Vagina (tissue), 2 donors: ENCODE measurements at regions not wholly inside any gene's neighbourhood (a gene's known extent, or its start where the extent isn't known, plus 50 kb on each side); places are given as distances from the start of the nearest gene placed in this dataset.

ENCODE experiments used
- POLR2A ChIP-seq, 2 donors: fragments of 450-650 bp; IDR thresholded peaks; one replicate each; pipeline ENCODE4 v1.6.1; 2017; ENCODE audit warnings: antibody characterized with exemption in 2 of 2, mild to moderate bottlenecking in 2 of 2, moderate library complexity in 2 of 2
- TF ChIP-seq, protein P1 (sequence below), 3 experiments: fragments of 450-650 bp in 2 of 3; fragments of 200-600 bp in 1 of 3; sonication (generic) in 1 of 3; IDR thresholded peaks; one replicate each; pipeline ENCODE4 v1.5.1; 2017 to 2019; ENCODE audit warnings: antibody characterized with exemption in 3 of 3, mild to moderate bottlenecking in 2 of 3, moderate library complexity in 2 of 3

DNA sequence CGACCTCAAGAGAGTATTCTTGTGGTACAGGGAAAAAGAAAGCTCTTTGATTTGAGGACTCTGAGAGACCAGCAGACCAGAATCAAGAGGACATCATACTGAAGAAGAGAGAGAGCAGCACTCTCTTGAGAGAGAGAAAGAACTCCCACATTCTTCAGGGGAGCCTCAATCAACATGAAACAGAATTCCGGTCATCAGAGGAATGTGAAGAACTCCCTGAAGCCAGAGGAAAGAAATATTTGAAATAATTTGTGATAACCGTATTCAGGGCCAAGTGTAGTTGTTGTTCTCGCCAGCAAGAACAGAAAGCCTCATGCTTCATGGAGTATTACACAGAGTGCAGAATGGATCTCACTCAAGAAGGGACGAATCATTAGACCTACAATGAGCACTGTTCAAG is 363.8 kb upstream of the TMEM132C start:
- no peak for TF ChIP-seq POLR2A (IDR thresholded peaks at IDR 0.05)
- TF ChIP-seq, protein P1, sequence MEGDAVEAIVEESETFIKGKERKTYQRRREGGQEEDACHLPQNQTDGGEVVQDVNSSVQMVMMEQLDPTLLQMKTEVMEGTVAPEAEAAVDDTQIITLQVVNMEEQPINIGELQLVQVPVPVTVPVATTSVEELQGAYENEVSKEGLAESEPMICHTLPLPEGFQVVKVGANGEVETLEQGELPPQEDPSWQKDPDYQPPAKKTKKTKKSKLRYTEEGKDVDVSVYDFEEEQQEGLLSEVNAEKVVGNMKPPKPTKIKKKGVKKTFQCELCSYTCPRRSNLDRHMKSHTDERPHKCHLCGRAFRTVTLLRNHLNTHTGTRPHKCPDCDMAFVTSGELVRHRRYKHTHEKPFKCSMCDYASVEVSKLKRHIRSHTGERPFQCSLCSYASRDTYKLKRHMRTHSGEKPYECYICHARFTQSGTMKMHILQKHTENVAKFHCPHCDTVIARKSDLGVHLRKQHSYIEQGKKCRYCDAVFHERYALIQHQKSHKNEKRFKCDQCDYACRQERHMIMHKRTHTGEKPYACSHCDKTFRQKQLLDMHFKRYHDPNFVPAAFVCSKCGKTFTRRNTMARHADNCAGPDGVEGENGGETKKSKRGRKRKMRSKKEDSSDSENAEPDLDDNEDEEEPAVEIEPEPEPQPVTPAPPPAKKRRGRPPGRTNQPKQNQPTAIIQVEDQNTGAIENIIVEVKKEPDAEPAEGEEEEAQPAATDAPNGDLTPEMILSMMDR (IDR thresholded peaks at IDR 0.05): no peak
